Glutamatergic neuron (in vitro differentiated cells): ENCODE measurements at regions not wholly inside any gene's neighbourhood (a gene's known extent, or its start where the extent isn't known, plus 50 kb on each side); places are given as distances from the start of the nearest gene placed in this dataset.

Source experiments
- DNase-seq: peaks from one replicate; pipeline ENCODE4 v3.0.0; 2022
- H3K27ac Mint-ChIP-seq: one replicate; pipeline ENCODE4 v1.8.0; 2020; ENCODE audit warnings: mild to moderate bottlenecking, mixed read lengths, inconsistent platforms; ENCODE audit not compliant: unreplicated experiment
- H3K27me3 Mint-ChIP-seq: one replicate; pipeline ENCODE4 v1.8.0; 2020; ENCODE audit warnings: mild to moderate bottlenecking, moderate library complexity, mixed read lengths, inconsistent platforms; ENCODE audit not compliant: unreplicated experiment
- H3K36me3 Mint-ChIP-seq: one replicate; pipeline ENCODE4 v1.8.0; 2020; ENCODE audit warnings: mild to moderate bottlenecking, mixed read lengths, inconsistent platforms; ENCODE audit not compliant: unreplicated experiment
- H3K4me1 Mint-ChIP-seq: one replicate; pipeline ENCODE4 v1.8.0; 2020; ENCODE audit warnings: mild to moderate bottlenecking, low read depth, mixed read lengths, inconsistent platforms; ENCODE audit not compliant: unreplicated experiment
- H3K4me3 Mint-ChIP-seq: one replicate; pipeline ENCODE4 v1.8.0; 2020; ENCODE audit warnings: mild to moderate bottlenecking, mixed read lengths, inconsistent platforms; ENCODE audit not compliant: unreplicated experiment
- H3K9me3 Mint-ChIP-seq: one replicate; pipeline ENCODE4 v1.8.0; 2020; ENCODE audit warnings: mild to moderate bottlenecking, moderate library complexity, mixed read lengths, inconsistent platforms; ENCODE audit not compliant: unreplicated experiment
- CTCF ChIP-seq: fragments of 200-600 bp; sonication (generic); IDR thresholded peaks from one replicate; pipeline ENCODE4 v1.5.0; 2021; ENCODE audit not compliant: partially characterized antibody, unreplicated experiment

GRCh38 chr7:32163141-32163806 lies 93.1 kb upstream of the PDE1C start:
- DNase-seq = no peak
- H3K4me1 Mint-ChIP-seq = peaks cover 7% of the 10 kb centered on the region
- no peaks in the 10 kb centered on the region for H3K36me3 Mint-ChIP-seq
- TF ChIP-seq CTCF = no peak
- H3K27me3 Mint-ChIP-seq = no peaks in the 10 kb centered on the region
- H3K4me3 Mint-ChIP-seq = no peak overlapping the region
- H3K27ac Mint-ChIP-seq = no peak overlapping the region
- H3K9me3 Mint-ChIP-seq = no peaks in the 10 kb centered on the region

- H3K4me3 Mint-ChIP-seq = no peak overlapping the region
- H3K9me3 Mint-ChIP-seq = no peaks in the 10 kb centered on the region
- no peak overlapping the region for H3K27ac Mint-ChIP-seq
- no peaks in the 10 kb centered on the region for H3K36me3 Mint-ChIP-seq
- H3K4me1 Mint-ChIP-seq = peaks cover 11% of the 10 kb centered on the region
- DNase-seq = no peak
- no peaks in the 10 kb centered on the region for H3K27me3 Mint-ChIP-seq
- no peak for TF ChIP-seq CTCF
Measured at GRCh38 chr7:32161708-32162107, 91.5 kb upstream of the PDE1C start.

GRCh38 chr7:32158751-32159745 lies 88.8 kb upstream of the PDE1C start:
- H3K27me3 Mint-ChIP-seq = no peaks in the 10 kb centered on the region
- H3K9me3 Mint-ChIP-seq = no peaks in the 10 kb centered on the region
- DNase-seq = no peak
- peak overlapping the region; percentile 65 for H3K27ac Mint-ChIP-seq
- H3K4me3 Mint-ChIP-seq = no peak overlapping the region
- TF ChIP-seq CTCF = no peak
- H3K4me1 Mint-ChIP-seq = peaks cover 13% of the 10 kb centered on the region
- H3K36me3 Mint-ChIP-seq = no peaks in the 10 kb centered on the region

GRCh38 chr7:32158076-32158475 lies 87.9 kb upstream of the PDE1C start:
- H3K4me1 Mint-ChIP-seq = peaks cover 20% of the 10 kb centered on the region
- peaks cover 4% of the 10 kb centered on the region for H3K36me3 Mint-ChIP-seq
- no peaks in the 10 kb centered on the region for H3K27me3 Mint-ChIP-seq
- no peak overlapping the region for H3K4me3 Mint-ChIP-seq
- H3K27ac Mint-ChIP-seq = peak overlapping the region; percentile 56
- no peak for TF ChIP-seq CTCF
- no peaks in the 10 kb centered on the region for H3K9me3 Mint-ChIP-seq
- DNase-seq = no peak

GRCh38 chr7:32155712-32156111 lies 85.5 kb upstream of the PDE1C start:
- no peak overlapping the region for H3K27ac Mint-ChIP-seq
- TF ChIP-seq CTCF = no peak
- H3K36me3 Mint-ChIP-seq = peaks cover 5% of the 10 kb centered on the region
- H3K4me1 Mint-ChIP-seq = peaks cover 31% of the 10 kb centered on the region
- no peak for DNase-seq
- no peaks in the 10 kb centered on the region for H3K27me3 Mint-ChIP-seq
- H3K9me3 Mint-ChIP-seq = no peaks in the 10 kb centered on the region
- no peak overlapping the region for H3K4me3 Mint-ChIP-seq
